Hepatocyte (in vitro differentiated cells): ENCODE measurements at regions not wholly inside any gene's neighbourhood (a gene's known extent, or its start where the extent isn't known, plus 50 kb on each side); places are given as distances from the start of the nearest gene placed in this dataset.

Experiments used
- EZH2 ChIP-seq: fragments of 200-600 bp; sonication (generic); IDR thresholded peaks from 2 replicates; pipeline ENCODE4 v1.6.1; 2016; ENCODE audit warnings: antibody characterized with exemption, mild to moderate bottlenecking, borderline replicate concordance
- EZH2phosphoT487 ChIP-seq: fragments of 200-600 bp; sonication (generic); IDR thresholded peaks from one replicate; pipeline ENCODE4 v1.6.1; 2018; ENCODE audit warnings: antibody characterized with exemption, mild to moderate bottlenecking, low read depth, moderate library complexity; ENCODE audit not compliant: unreplicated experiment, severe bottlenecking
- TF ChIP-seq, protein P1 (sequence below): fragments of 200-600 bp; sonication (generic); IDR thresholded peaks from 2 replicates; pipeline ENCODE4 v1.5.1; 2016; ENCODE audit warnings: antibody characterized with exemption, mild to moderate bottlenecking; ENCODE audit not compliant: poor library complexity

DNA sequence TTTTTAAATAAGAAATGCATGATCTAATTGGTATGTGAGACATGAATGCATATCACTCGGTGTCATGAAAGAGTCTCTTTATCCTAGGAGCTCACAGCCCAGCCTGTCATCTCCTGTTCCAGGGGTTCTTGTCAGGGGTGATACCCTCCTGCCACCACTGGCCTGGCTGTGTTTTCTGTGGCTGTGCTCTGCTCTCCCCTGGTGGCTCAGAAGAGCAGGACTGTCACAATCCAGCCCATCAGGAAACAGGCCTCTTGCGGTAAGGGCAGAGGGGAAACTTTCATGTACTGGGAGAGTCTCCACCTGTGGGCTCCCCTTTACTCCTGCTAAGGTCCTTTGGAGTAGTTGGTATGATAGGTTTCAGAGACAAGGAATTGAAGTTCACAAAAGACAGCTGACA, 240.2 kb upstream of the GLRA1 start:
- TF ChIP-seq, protein P1, sequence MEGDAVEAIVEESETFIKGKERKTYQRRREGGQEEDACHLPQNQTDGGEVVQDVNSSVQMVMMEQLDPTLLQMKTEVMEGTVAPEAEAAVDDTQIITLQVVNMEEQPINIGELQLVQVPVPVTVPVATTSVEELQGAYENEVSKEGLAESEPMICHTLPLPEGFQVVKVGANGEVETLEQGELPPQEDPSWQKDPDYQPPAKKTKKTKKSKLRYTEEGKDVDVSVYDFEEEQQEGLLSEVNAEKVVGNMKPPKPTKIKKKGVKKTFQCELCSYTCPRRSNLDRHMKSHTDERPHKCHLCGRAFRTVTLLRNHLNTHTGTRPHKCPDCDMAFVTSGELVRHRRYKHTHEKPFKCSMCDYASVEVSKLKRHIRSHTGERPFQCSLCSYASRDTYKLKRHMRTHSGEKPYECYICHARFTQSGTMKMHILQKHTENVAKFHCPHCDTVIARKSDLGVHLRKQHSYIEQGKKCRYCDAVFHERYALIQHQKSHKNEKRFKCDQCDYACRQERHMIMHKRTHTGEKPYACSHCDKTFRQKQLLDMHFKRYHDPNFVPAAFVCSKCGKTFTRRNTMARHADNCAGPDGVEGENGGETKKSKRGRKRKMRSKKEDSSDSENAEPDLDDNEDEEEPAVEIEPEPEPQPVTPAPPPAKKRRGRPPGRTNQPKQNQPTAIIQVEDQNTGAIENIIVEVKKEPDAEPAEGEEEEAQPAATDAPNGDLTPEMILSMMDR: no peak
- TF ChIP-seq EZH2: no peak
- no peak for TF ChIP-seq EZH2phosphoT487
